GM06990 (cell line): ENCODE measurements at regions not wholly inside any gene's neighbourhood (a gene's known extent, or its start where the extent isn't known, plus 50 kb on each side); places are given as distances from the start of the nearest gene placed in this dataset.

ENCODE experiments used
- DNase-seq: peaks from one replicate; pipeline ENCODE4 v3.0.0-alpha.2; 2011; ENCODE audit not compliant: insufficient read length; ENCODE audit errors: extremely low read depth
- H3K27me3 ChIP-seq: replicated peaks from 2 replicates; pipeline ENCODE4 v1.6.0; 2011; ENCODE audit warnings: low read length; ENCODE audit not compliant: control insufficient read depth, insufficient read depth
- H3K36me3 ChIP-seq: 2 replicates; pipeline ENCODE4 v1.5.1; 2011; ENCODE audit warnings: low read length; ENCODE audit not compliant: control insufficient read depth, insufficient read depth
- H3K4me3 ChIP-seq: replicated peaks from 2 replicates; pipeline ENCODE4 v1.5.1; 2011; ENCODE audit warnings: low read depth, mild to moderate bottlenecking, control low read depth, low read length
- CTCF ChIP-seq: IDR thresholded peaks from 2 replicates; pipeline ENCODE4 v1.5.1; 2011; ENCODE audit warnings: low read length, control low read depth, mild to moderate bottlenecking, inconsistent platforms; ENCODE audit not compliant: insufficient read depth, poor library complexity, severe bottlenecking

- Histone ChIP-seq H3K36me3 (no peaks in the 10 kb centered on the region), H3K27me3 (no peaks in the 10 kb centered on the region; the same call in 1 of the 2 replicates), H3K4me3 (no peak overlapping the region)
- no peak for TF ChIP-seq CTCF
- DNase-seq, result no peak
Measured at GRCh38 chr16:50460538-50461399, 87.4 kb upstream of the NKD1 start.

GRCh38 chr16:50459496-50460080, 88.6 kb upstream of the NKD1 start:
- Histone ChIP-seq H3K27me3 (no peaks in the 10 kb centered on the region), H3K36me3 (no peaks in the 10 kb centered on the region), H3K4me3 (no peak overlapping the region)
- no peak for TF ChIP-seq CTCF
- no peak for DNase-seq

GRCh38 chr16:50458667-50459495, 89.3 kb upstream of the NKD1 start:
- no peak for DNase-seq
- no peak for TF ChIP-seq CTCF
- H3K36me3 ChIP-seq, result no peaks in the 10 kb centered on the region
- H3K4me3 ChIP-seq, result no peak overlapping the region
- H3K27me3 ChIP-seq, result no peaks in the 10 kb centered on the region

- Histone ChIP-seq H3K27me3 (no peaks in the 10 kb centered on the region), H3K36me3 (no peaks in the 10 kb centered on the region), H3K4me3 (no peak overlapping the region)
- no peak for TF ChIP-seq CTCF
- DNase-seq, result no peak
Measured at GRCh38 chr16:50457979-50458491, 89.2 kb upstream of the BRD7 start.

GRCh38 chr16:50457423-50457822, 88.6 kb upstream of the BRD7 start:
- Histone ChIP-seq H3K27me3 (no peaks in the 10 kb centered on the region), H3K4me3 (no peak overlapping the region), H3K36me3 (no peaks in the 10 kb centered on the region)
- TF ChIP-seq CTCF, result no peak
- DNase-seq, result no peak
